Body of pancreas (tissue), 4 donors: ENCODE measurements at regions not wholly inside any gene's neighbourhood (a gene's known extent, or its start where the extent isn't known, plus 50 kb on each side); places are given as distances from the start of the nearest gene placed in this dataset.

ENCODE experiments used
- CTCF ChIP-seq, 7 experiments: fragments of 450-650 bp in 4 of 7; fragments of 200-600 bp in 3 of 7; sonication (generic) in 3 of 7; IDR thresholded peaks; one replicate each; pipeline ENCODE4 v1.5.1; 2016 to 2019; ENCODE audit warnings: antibody characterized with exemption in 7 of 7
- POLR2A ChIP-seq, 3 donors: fragments of 450-650 bp; IDR thresholded peaks; one replicate each; pipeline ENCODE4 v1.6.1; 2016; ENCODE audit warnings: antibody characterized with exemption in 3 of 3, mild to moderate bottlenecking in 2 of 3

GRCh38 chr22:49453771-49454170 is 373.9 kb downstream of the BRD1 start:
- TF ChIP-seq CTCF (IDR thresholded peaks at IDR 0.05), result no peak
- TF ChIP-seq POLR2A (IDR thresholded peaks at IDR 0.05), result no peak
